ENCODE measurements at regions not wholly inside any gene's neighbourhood (a gene's known extent, or its start where the extent isn't known, plus 50 kb on each side); places are given as distances from the start of the nearest gene placed in this dataset.
"Not testable (repeated sequence)": the region's sequence is repeated elsewhere in the genome, so short reads cannot be mapped to it uniquely, and the experiment has no call there.

- H4K8ac ChIP-seq (ENCODE audit: extremely low read depth, insufficient read depth, low read length); H4K5ac ChIP-seq (ENCODE audit: insufficient read length, low read depth, low read length); H3K9me3 ChIP-seq (ENCODE audit: insufficient read depth in 2 of 2, low read depth in 1 of 2, low read length in 1 of 2); H3K4me2 ChIP-seq (ENCODE audit: insufficient read depth in 1 of 2, low read depth in 2 of 2, low read length in 2 of 2); CTCF ChIA-PET (ENCODE audit: partially characterized antibody); H3K18ac ChIP-seq (ENCODE audit: extremely low read depth, low read length); H3K23me2 ChIP-seq (ENCODE audit: low read depth, low read length); H4K20me1 ChIP-seq (replicated peaks in 1 of 2; ENCODE audit: control insufficient read depth in 1 of 2, insufficient read depth in 2 of 2, low read length in 2 of 2); H3K36me3 ChIP-seq (ENCODE audit: control insufficient read depth in 2 of 4, insufficient read depth in 4 of 4, low read length in 3 of 4); H3K9ac ChIP-seq (replicated peaks in 1 of 4; ENCODE audit: extremely low read depth in 1 of 4, low read depth in 3 of 4, low read length in 3 of 4); H3K14ac ChIP-seq (ENCODE audit: insufficient read length); H2BK120ac ChIP-seq (replicated peaks; ENCODE audit: low read depth, low read length); H4K91ac ChIP-seq (replicated peaks; ENCODE audit: insufficient read length, low read length); H3K4me1 ChIP-seq (replicated peaks in 1 of 4; ENCODE audit: control insufficient read depth in 3 of 4, insufficient read depth in 4 of 4, low read length in 3 of 4); H2BK15ac ChIP-seq (ENCODE audit: low read length); H2BK5ac ChIP-seq (ENCODE audit: low read depth, low read length); H3K79me2 ChIP-seq (ENCODE audit: control insufficient read depth in 1 of 2, insufficient read depth in 2 of 2, low read length in 2 of 2); H3K23ac ChIP-seq (ENCODE audit: insufficient read length); FAIRE-seq; POLR2A ChIA-PET (ENCODE audit: partially characterized antibody); H3K56ac ChIP-seq (replicated peaks; ENCODE audit: insufficient read length, low read depth, low read length); H2AFZ ChIP-seq (ENCODE audit: low read length); H3K79me1 ChIP-seq (ENCODE audit: low read depth, low read length); DNase-seq (ENCODE audit: low read depth in 1 of 2, low spot score in 2 of 2); H3K4me3 ChIP-seq (ENCODE audit: extremely low read depth in 1 of 4, insufficient read depth in 2 of 4, low read depth in 3 of 4, low read length in 4 of 4); H3K27me3 ChIP-seq (replicated peaks in 1 of 4; ENCODE audit: control insufficient read depth in 3 of 4, extremely low read depth in 1 of 4, insufficient read depth in 3 of 4, low read length in 3 of 4); H2BK20ac ChIP-seq (ENCODE audit: low read length); H2BK12ac ChIP-seq (ENCODE audit: low read depth, low read length); H2AK5ac ChIP-seq (ENCODE audit: low read depth, low read length); H3K27ac ChIP-seq (ENCODE audit: low read depth, low read length); H3K4ac ChIP-seq (replicated peaks; ENCODE audit: insufficient read length, low read depth, low read length): not testable (repeated sequence)
These were observed 936.7 kb downstream of the KCNJ2 start for GRCh38 chr17:71106056-71106455.
